Stimulated activated CD8-positive, alpha-beta memory T cell treated with anti-CD3 and anti-CD28 coated beads, Interleukin-2, amount 100 ng/mL, for 48 hours (primary cell): ENCODE measurements at regions not wholly inside any gene's neighbourhood (a gene's known extent, or its start where the extent isn't known, plus 50 kb on each side); places are given as distances from the start of the nearest gene placed in this dataset.

Experiments
- DNase-seq, 2 donors: peaks; one replicate each; pipeline ENCODE4 v3.0.0-alpha.2; 2020; ENCODE audit warnings: low read depth in 2 of 2

DNA sequence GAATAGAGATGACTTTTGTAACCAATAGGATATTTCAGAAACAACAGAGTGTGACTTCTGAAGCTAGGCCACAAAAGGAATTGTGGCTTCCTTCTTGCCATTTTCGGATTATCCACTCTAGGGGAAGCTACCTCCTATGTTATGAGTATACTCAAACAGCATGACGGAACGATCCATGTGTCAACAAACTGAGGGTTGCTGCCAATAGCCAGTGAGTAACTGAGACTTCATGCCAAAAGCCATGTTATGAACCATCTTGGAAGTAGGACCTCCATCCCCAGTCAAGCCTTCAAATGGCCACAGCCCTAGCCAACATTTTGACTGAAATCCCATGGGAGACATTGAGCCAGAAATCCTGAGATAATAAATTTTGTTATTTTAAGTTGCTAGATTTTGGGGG is 69.0 kb upstream of the IL6 start:
- DNase-seq = no peak

DNA sequence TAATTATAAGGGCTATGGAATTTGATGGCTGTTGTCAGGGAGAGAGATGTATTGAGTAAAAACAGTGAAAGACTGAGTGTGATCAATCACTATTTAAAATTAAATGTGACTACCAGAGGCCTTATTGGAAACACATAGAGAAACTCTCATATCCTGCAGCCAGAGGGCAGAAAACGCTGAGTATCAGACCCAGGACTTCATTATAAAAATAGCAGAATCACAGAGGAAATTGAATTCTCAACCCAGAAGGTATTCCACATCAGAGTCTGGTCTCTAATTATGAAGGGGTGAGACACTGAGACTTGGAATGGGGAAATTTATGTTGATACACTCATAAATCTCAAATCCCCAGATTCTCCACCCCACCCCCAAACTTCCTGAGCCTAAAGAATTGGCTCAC is 69.5 kb upstream of the IL6 start:
- no peak for DNase-seq

- DNase-seq = no peak
These were observed 71.2 kb upstream of the IL6 start for GRCh38 chr7:22655781-22656180.

DNA sequence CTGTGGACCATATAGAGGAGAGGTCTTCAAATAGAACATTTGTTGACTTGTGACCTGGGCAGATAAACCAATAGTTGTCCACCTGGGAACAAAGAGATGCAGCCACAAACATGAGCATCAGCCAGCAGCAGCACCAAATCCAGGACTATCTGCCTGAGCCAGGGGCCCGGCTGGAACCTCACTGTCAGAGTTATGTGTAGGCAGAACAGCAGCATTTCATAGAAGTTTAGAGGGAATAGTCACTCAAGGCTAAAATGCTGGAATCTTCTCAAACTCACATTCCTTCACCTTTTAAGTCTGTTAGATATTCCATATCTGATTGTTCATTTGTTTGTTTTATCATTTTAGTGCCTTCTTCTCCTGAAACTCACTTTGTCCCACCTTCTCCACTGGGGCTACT is 72.2 kb upstream of the IL6 start:
- DNase-seq = no peak

GRCh38 chr7:22653951-22654350 is 73.0 kb upstream of the IL6 start:
- no peak for DNase-seq

DNA sequence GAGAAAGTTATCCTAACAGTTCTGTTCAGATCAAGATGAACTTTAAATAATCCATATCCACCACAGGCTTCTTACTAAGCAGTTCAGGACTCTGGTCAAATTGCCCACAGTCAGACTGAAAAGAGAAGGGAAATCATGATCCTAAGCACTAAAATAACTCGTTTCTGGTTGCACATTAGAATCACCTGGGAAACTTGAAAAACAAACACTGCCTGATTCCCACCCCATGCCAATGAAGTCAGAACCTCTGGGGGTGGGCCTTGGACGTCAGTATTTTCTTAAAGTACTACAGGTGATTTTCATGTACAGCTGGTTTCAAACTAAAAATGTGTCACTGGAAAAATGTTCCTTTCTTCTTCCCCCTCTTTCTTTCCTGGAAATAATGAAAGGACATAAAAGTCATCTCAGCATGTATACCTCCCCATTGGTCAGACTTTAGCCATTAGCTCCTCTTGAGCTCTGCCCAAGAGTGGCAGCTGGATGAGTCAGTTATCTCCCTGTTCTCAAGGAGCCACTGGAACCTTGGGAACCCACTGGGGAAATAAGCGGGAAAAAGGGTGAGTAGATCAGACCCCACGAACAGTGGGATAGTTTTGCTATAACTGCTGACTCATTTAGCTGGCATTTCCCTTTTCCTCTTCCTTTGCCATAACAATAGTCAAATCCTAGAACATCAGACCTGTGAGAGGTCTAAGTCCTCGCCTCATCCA is 75.3 kb upstream of the IL6 start:
- DNase-seq = no peak

DNA sequence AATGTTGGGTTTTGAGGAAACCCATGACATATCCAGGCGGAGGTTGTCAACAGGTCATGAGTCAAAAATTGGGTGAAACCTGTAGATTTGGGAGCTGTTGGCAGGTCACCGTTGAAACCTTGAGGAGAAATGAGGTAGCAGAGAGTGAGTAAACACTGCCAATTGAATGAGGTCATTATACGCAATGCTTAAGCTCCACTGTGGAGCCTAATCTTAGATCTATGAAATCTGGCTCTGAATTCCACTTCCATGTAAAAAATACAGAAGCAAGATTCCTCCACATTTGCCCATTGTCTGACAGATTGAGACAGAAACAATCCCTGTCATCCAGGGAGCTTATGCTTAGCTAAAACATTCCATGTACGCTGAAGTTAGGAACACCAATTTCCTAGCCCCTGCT is 76.0 kb upstream of the IL6 start:
- DNase-seq = no peak

- DNase-seq = no peak
These were observed 77.3 kb upstream of the IL6 start for GRCh38 chr7:22649686-22650085.

DNA sequence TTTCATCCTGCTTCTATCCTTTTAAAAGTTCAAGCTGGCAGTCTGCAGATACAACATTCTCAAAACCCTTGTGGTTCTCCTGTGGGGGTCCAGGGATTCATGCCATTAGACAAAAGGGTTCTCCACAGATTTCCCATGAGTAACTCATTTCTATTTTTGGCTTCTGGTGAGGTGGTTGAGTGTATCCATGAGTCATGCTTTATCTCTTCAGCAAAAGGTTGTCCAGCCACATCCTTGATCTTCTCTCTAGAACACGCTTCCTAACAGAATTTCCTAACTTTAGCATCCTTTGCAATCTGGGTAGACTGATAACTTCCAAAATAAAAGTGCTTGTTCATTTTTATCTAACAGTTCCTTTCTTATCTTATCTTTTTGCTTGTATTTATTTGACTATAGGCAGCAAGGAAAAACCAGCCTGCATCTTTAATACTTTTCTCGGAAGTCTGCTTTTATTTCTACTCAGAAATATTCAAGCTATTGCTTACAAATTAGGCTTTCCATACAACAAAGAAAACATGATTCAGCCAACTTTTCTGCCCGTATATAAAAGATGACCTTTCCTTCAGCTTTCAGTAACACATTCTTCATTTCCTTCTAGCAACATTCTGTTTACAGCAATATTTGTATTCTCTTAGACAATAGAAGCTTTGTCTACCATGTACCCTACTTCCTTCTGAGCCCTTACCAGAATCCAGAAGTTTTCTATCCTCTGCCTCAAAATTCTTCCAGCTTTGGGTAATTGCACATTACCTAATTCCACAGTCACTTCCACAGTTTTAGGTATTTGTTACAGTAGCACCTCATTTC is 79.3 kb upstream of the IL6 start:
- DNase-seq = no peak

DNA sequence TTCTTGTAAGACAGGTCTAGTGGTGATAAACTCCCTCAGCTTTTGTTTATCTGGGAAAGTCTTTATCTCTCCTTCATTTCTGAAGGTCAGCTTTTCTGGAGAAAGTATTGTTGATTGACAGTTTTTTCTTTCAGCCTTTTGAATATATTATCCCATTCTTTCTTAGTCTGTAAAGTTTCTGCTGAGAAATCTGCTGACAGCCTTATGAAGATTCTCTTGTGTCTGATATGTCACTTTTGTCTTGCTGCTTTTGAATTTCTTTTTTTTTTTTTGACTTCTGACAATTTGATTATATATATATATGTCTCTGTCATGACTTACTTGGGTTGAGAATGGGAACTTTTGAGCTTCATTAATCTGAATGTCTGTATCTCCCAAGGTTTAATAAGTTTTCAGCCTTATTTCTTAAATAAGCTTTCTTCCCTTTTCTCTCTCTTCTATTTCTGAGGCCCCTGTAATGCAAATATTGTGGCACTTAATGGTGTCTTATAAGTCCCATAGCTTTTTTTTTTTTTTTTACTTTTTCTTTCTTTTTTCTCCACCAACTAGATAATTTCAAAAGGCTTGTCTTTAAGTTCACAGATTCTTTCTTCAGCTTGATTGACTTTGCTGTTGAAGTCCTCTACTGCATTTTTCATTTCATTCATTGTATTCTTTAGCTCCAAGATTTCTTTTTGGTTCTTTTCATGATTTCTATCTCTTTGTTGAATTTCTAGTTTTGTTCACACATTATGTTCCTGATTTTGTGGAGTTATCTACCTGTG is 81.4 kb upstream of the IL6 start:
- no peak for DNase-seq

DNA sequence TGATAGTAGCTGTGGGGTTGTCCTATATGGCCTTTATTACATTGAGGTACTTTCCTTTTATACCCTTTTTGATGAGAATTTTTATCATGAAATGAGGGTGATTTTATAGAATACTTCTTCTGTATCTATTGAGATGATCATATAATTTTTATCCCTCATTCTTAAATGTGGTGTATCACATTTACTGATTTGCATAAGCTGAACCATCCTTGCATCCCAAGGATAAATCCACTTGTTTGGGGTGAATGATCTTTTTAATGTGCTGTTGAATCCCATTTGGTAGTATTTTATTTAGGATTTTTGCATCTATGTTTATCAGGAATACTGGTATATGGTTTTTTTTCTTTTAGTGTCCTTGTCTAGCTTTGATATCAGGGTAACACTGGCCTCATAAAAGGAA is 84.5 kb upstream of the IL6 start:
- DNase-seq = no peak

DNA sequence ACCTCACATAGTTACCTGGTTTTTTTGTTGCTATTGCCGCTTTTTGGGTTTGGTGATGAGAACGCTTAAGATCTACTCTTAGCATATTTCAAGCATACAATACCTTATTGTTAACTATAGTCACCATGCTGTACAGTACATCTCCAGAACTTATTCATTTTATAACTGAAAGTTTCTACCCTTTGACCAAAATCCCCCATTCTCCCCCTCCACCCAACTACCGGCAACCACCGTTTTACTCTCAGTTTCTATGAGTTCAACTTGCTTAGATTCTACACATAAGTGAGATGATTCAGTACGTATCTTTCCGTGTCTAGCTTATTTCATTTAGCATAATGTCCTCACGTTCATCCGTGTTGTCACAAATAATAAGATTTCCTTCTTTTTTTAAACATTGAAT is 86.7 kb upstream of the IL6 start:
- no peak for DNase-seq

GRCh38 chr7:22639396-22639795 is 87.6 kb upstream of the IL6 start:
- no peak for DNase-seq

- DNase-seq = no peak
These were observed 91.7 kb upstream of the IL6 start for GRCh38 chr7:22635349-22635748.

DNA sequence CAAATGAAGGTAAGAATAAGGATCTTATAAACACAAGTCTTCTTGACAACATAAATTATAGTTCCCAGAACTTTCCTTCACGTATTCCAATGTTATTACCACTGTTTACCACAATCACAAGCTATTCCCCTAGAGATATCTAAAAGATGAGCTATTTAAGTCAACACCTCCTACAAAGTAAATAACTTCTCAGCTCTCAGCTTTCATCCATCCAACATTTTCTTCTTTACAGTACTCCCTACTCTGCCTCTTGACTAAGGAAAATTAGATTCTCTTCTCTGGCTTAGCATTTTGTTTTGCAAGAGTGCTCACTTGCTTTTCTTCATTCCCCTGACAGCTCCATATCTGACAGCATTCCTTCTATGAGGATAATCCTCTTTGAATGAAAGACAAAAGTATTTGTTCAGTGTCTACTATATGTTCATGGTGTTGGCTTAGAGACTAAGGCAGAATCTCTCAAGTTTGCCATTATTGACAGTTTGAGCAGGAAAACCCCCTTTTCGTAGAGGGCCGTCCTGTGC is 93.0 kb upstream of the IL6 start:
- no peak for DNase-seq

- no peak for DNase-seq
These were observed 93.6 kb upstream of the IL6 start for GRCh38 chr7:22633286-22633953.

GRCh38 chr7:22632674-22633073 is 94.3 kb upstream of the IL6 start:
- no peak for DNase-seq

DNA sequence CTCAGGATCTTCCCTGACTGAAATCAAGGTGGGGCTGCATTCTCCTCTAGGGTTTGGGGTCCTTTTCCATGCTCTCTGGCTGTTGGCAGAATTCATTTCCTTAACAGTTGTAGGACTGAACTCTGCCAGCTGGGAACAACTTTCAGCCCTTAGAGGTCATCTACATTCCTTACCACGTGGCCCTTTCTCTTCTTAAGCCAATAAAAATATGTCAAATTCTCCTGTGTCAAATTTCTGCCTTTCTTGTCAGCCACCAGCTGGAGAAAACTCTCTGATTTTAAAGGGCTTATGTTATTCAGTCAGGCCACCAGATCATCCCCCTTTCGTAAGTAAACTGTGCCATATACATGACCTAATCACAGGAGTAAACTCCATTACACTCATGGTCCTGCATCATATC is 95.3 kb upstream of the IL6 start:
- no peak for DNase-seq

DNA sequence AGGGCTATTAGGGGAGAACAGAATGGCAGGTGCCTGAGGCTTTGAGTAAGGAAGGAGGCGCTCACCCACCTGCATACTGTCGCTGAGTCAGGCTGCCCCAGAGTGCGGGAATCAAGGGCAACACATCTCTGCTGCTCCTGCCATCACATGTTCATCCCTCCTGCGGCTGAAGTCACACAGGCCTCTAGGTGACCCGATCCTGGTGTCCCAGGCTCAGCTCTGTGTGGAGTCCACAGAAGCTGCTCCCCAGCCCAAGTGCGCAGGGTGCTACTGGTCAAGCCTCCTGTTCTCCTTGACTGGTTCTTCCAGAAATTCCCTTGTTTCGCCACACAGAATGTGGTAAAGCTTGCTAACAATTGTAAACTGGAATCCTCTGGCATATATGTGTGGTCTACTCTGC is 96.9 kb upstream of the IL6 start:
- DNase-seq = no peak

DNA sequence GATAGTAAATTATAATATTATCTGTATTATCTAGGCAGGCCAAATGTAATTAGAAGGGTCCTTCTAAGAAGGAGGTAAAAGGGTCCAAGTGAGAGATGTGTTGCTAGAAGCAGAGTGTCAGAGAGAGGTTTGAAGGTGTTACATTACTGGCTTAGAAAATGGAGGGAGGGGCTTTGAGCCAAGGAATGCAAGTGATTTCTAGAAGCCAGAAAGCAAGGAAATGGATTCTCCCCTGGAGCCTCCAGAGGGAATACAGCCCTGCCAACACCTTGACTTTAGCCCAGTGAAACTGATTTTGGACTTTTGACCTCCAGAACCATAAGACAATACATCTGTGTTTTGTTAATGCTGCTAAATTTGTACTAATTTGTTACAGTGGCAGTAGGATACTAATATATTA is 97.9 kb upstream of the IL6 start:
- no peak for DNase-seq

GRCh38 chr7:22628112-22628511 is 98.9 kb upstream of the IL6 start:
- no peak for DNase-seq

DNA sequence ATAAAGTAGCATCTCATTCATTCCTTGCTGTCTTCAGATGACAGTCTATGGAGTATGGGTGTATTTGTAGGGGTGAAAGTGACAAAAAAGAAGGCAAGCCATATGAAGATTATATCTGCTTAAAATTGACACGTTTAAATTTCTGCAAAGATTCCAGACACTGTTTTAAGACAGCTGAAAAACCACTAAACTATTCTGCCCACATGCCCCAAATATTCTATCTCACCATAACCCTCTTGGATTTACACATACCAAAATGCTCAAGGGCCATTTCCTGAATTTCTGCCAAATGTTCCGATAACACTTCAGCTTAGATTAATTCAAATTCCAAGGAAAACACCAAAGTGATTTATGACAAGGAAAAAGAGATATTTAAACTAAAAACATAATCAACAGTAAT is 99.9 kb upstream of the IL6 start:
- no peak for DNase-seq
